ENCODE measurements at regions not wholly inside any gene's neighbourhood (a gene's known extent, or its start where the extent isn't known, plus 50 kb on each side); places are given as distances from the start of the nearest gene placed in this dataset.

DNA sequence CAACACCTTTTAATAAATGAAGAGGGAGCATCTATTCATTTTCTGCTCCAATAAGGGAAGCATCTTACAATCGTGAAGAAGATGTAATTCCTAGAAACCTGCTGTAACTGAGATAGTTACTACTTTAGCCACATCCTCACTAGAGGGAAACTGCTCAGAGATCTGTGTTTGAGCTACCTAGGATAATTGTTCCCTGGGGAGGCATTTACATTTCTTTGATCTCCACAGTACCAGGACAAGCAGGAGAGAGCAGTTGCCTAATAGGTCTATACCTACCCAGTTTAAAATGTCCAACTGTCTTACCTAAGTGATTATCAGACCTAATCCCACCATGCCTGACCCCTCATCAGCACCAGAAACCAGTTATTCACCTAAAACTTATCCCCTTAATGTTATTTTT is 196.9 kb downstream of the TUSC1 start:
- Histone ChIP-seq H3K4me3 (ENCODE audit: low read depth, low read length) (no peak overlapping the region), H3K4me1 (ENCODE audit: control insufficient read depth, insufficient read depth, low read length) (no peaks in the 10 kb centered on the region), H3K36me3 (ENCODE audit: control insufficient read depth in 2 of 2, insufficient read depth in 1 of 2, low read length in 2 of 2) (no peaks in the 10 kb centered on the region), H3K27ac (ENCODE audit: extremely low read depth, low read depth, low read length) (no peak overlapping the region), H3K9me3 (ENCODE audit: control insufficient read depth, insufficient read depth, low read depth, low read length) (no peaks in the 10 kb centered on the region)
- CTCF ChIA-PET: interaction anchor here (0.6 kb wide), 1 partner anchor 111 kb away, joined by 4 read pairs; no protein-coding TSS in a partner anchor
- TF ChIP-seq, protein P1, sequence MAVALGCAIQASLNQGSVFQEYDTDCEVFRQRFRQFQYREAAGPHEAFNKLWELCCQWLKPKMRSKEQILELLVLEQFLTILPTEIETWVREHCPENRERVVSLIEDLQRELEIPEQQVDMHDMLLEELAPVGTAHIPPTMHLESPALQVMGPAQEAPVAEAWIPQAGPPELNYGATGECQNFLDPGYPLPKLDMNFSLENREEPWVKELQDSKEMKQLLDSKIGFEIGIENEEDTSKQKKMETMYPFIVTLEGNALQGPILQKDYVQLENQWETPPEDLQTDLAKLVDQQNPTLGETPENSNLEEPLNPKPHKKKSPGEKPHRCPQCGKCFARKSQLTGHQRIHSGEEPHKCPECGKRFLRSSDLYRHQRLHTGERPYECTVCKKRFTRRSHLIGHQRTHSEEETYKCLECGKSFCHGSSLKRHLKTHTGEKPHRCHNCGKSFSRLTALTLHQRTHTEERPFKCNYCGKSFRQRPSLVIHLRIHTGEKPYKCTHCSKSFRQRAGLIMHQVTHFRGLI (tag by site-specific recombination; IDR thresholded peaks at IDR 0.05): no peak
- TF ChIP-seq, protein P2, sequence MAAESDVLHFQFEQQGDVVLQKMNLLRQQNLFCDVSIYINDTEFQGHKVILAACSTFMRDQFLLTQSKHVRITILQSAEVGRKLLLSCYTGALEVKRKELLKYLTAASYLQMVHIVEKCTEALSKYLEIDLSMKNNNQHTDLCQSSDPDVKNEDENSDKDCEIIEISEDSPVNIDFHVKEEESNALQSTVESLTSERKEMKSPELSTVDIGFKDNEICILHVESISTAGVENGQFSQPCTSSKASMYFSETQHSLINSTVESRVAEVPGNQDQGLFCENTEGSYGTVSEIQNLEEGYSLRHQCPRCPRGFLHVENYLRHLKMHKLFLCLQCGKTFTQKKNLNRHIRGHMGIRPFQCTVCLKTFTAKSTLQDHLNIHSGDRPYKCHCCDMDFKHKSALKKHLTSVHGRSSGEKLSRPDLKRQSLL (tag by site-specific recombination; IDR thresholded peaks at IDR 0.05): no peak
- no peak for TF ChIP-seq ZNF792 (tag by site-specific recombination; IDR thresholded peaks at IDR 0.05)
- TF ChIP-seq, protein P3, sequence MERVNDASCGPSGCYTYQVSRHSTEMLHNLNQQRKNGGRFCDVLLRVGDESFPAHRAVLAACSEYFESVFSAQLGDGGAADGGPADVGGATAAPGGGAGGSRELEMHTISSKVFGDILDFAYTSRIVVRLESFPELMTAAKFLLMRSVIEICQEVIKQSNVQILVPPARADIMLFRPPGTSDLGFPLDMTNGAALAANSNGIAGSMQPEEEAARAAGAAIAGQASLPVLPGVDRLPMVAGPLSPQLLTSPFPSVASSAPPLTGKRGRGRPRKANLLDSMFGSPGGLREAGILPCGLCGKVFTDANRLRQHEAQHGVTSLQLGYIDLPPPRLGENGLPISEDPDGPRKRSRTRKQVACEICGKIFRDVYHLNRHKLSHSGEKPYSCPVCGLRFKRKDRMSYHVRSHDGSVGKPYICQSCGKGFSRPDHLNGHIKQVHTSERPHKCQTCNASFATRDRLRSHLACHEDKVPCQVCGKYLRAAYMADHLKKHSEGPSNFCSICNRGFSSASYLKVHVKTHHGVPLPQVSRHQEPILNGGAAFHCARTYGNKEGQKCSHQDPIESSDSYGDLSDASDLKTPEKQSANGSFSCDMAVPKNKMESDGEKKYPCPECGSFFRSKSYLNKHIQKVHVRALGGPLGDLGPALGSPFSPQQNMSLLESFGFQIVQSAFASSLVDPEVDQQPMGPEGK (tag by site-specific recombination; IDR thresholded peaks at IDR 0.05): no peak
- no peak for TF ChIP-seq GLIS1 (tag by site-specific recombination; IDR thresholded peaks at IDR 0.05)
- TF ChIP-seq YY2 (tag by site-specific recombination; IDR thresholded peaks at IDR 0.05): no peak
- no peak for TF ChIP-seq MEIS1 (CRISPR knock-in tag; IDR thresholded peaks at IDR 0.05; ENCODE audit: borderline replicate concordance)
- no peak for TF ChIP-seq SALL2 (tag by site-specific recombination; IDR thresholded peaks at IDR 0.05; ENCODE audit: borderline replicate concordance)
- TF ChIP-seq KLF16 (tag by site-specific recombination; IDR thresholded peaks at IDR 0.05): no peak
- TF ChIP-seq, protein P4, sequence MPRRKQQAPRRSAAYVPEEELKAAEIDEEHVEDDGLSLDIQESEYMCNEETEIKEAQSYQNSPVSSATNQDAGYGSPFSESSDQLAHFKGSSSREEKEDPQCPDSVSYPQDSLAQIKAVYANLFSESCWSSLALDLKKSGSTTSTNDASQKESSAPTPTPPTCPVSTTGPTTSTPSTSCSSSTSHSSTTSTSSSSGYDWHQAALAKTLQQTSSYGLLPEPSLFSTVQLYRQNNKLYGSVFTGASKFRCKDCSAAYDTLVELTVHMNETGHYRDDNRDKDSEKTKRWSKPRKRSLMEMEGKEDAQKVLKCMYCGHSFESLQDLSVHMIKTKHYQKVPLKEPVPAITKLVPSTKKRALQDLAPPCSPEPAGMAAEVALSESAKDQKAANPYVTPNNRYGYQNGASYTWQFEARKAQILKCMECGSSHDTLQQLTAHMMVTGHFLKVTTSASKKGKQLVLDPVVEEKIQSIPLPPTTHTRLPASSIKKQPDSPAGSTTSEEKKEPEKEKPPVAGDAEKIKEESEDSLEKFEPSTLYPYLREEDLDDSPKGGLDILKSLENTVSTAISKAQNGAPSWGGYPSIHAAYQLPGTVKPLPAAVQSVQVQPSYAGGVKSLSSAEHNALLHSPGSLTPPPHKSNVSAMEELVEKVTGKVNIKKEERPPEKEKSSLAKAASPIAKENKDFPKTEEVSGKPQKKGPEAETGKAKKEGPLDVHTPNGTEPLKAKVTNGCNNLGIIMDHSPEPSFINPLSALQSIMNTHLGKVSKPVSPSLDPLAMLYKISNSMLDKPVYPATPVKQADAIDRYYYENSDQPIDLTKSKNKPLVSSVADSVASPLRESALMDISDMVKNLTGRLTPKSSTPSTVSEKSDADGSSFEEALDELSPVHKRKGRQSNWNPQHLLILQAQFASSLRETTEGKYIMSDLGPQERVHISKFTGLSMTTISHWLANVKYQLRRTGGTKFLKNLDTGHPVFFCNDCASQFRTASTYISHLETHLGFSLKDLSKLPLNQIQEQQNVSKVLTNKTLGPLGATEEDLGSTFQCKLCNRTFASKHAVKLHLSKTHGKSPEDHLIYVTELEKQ (tag by site-specific recombination; IDR thresholded peaks at IDR 0.05; ENCODE audit: borderline replicate concordance): no peak
- POLR2A ChIA-PET: no interaction called here

DNA sequence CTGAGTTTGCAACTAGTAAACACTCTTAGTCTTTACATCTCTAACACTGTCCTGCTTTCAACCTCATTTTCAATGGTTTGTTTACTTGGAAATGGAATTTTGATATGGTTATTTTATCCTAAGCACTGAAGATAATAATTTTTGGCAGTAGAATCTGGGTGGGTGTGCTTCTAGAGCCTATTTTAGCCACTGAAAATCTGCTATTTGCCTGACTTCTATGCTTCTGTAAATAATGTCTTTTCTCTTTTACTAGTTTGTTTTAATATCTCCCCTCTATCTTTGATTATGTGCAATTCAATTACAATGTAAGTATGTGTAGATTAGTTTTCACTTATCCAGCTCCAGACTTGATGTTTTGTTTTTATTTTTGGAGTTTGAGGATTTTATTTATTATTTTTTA is 197.5 kb downstream of the TUSC1 start:
- ChIA-PET POLR2A (no interaction called here), CTCF (no interaction called here)
- no peak overlapping the region for H3K27ac ChIP-seq (ENCODE audit: extremely low read depth, low read depth, low read length)
- H3K9me3 ChIP-seq (ENCODE audit: control insufficient read depth, insufficient read depth, low read depth, low read length): no peaks in the 10 kb centered on the region
- no peaks in the 10 kb centered on the region for H3K4me1 ChIP-seq (ENCODE audit: control insufficient read depth, insufficient read depth, low read length)
- H3K36me3 ChIP-seq (ENCODE audit: control insufficient read depth in 2 of 2, insufficient read depth in 1 of 2, low read length in 2 of 2): no peaks in the 10 kb centered on the region
- no peak overlapping the region for H3K4me3 ChIP-seq (ENCODE audit: low read depth, low read length)
- TF ChIP-seq, protein P5, sequence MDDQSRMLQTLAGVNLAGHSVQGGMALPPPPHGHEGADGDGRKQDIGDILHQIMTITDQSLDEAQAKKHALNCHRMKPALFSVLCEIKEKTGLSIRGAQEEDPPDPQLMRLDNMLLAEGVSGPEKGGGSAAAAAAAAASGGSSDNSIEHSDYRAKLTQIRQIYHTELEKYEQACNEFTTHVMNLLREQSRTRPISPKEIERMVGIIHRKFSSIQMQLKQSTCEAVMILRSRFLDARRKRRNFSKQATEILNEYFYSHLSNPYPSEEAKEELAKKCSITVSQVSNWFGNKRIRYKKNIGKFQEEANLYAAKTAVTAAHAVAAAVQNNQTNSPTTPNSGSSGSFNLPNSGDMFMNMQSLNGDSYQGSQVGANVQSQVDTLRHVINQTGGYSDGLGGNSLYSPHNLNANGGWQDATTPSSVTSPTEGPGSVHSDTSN (CRISPR knock-in tag; IDR thresholded peaks at IDR 0.05): no peak
- no peak for TF ChIP-seq ZNF133 (tag by site-specific recombination; IDR thresholded peaks at IDR 0.05)
- no peak for TF ChIP-seq GLI2 (tag by site-specific recombination; IDR thresholded peaks at IDR 0.05; ENCODE audit: borderline replicate concordance, low read depth)
- TF ChIP-seq, protein P6, sequence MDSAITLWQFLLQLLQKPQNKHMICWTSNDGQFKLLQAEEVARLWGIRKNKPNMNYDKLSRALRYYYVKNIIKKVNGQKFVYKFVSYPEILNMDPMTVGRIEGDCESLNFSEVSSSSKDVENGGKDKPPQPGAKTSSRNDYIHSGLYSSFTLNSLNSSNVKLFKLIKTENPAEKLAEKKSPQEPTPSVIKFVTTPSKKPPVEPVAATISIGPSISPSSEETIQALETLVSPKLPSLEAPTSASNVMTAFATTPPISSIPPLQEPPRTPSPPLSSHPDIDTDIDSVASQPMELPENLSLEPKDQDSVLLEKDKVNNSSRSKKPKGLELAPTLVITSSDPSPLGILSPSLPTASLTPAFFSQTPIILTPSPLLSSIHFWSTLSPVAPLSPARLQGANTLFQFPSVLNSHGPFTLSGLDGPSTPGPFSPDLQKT (IDR thresholded peaks at IDR 0.05; ENCODE audit: borderline replicate concordance, low read depth, low read length): no peak
- TF ChIP-seq ZSCAN16 (tag by site-specific recombination; IDR thresholded peaks at IDR 0.05): no peak
- TF ChIP-seq ZNF140 (tag by site-specific recombination; IDR thresholded peaks at IDR 0.05): no peak
- no peak for TF ChIP-seq ZBTB21 (tag by site-specific recombination; IDR thresholded peaks at IDR 0.05)
- TF ChIP-seq ZNF175 (tag by site-specific recombination; IDR thresholded peaks at IDR 0.05): no peak
- no peak for TF ChIP-seq ZNF768 (tag by site-specific recombination; IDR thresholded peaks at IDR 0.05)
- no peak for TF ChIP-seq ZIC2 (tag by site-specific recombination; IDR thresholded peaks at IDR 0.05)
- TF ChIP-seq, protein P7, sequence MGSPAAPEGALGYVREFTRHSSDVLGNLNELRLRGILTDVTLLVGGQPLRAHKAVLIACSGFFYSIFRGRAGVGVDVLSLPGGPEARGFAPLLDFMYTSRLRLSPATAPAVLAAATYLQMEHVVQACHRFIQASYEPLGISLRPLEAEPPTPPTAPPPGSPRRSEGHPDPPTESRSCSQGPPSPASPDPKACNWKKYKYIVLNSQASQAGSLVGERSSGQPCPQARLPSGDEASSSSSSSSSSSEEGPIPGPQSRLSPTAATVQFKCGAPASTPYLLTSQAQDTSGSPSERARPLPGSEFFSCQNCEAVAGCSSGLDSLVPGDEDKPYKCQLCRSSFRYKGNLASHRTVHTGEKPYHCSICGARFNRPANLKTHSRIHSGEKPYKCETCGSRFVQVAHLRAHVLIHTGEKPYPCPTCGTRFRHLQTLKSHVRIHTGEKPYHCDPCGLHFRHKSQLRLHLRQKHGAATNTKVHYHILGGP (tag by site-specific recombination; IDR thresholded peaks at IDR 0.05): no peak
- TF ChIP-seq ZBTB7A (tag by site-specific recombination; IDR thresholded peaks at IDR 0.05; ENCODE audit: low read depth): no peak

All from HEK293 (cell line).